ENCODE measurements at regions not wholly inside any gene's neighbourhood (a gene's known extent, or its start where the extent isn't known, plus 50 kb on each side); places are given as distances from the start of the nearest gene placed in this dataset.

- Histone ChIP-seq H3K27ac (no peak overlapping the region), H3K27me3 (no peaks in the 10 kb centered on the region), H3K9me3 (no peaks in the 10 kb centered on the region), H3K36me3 (no peaks in the 10 kb centered on the region), H3K4me3 (no peak overlapping the region), H3K4me1 (no peaks in the 10 kb centered on the region)
- WGBS, 2 donors: 83 to 85% methylated on average over 2 of the region's 2 CpGs
- no peak for DNase-seq
- no peak for TF ChIP-seq CTCF (IDR thresholded peaks at IDR 0.05)
- FAIRE-seq: no peak
- ATAC-seq: no peak
- intact Hi-C loops (cut with DNase I): no loop called here
Observed at GRCh38 chr10:84900141-84900540, 571.8 kb downstream of the CCSER2 start.

GRCh38 chr10:84901885-84902284, 573.5 kb downstream of the CCSER2 start:
- 60 to 64% methylated on average over 3 of the region's 3 CpGs for WGBS, 2 donors
- no peak for DNase-seq
- TF ChIP-seq CTCF (IDR thresholded peaks at IDR 0.05): no peak
- intact Hi-C loops (cut with DNase I): no loop called here
- no peak overlapping the region for H3K4me3 ChIP-seq
- H3K27ac ChIP-seq: no peak overlapping the region
- no peaks in the 10 kb centered on the region for H3K27me3 ChIP-seq
- H3K36me3 ChIP-seq: no peaks in the 10 kb centered on the region
- H3K4me1 ChIP-seq: no peaks in the 10 kb centered on the region
- H3K9me3 ChIP-seq: no peaks in the 10 kb centered on the region
- no peak for ATAC-seq
- no peak for FAIRE-seq

- H3K9me3 ChIP-seq: no peaks in the 10 kb centered on the region
- ATAC-seq (no peak), FAIRE-seq (no peak), DNase-seq (no peak)
- H3K27me3 ChIP-seq: no peaks in the 10 kb centered on the region
- no peaks in the 10 kb centered on the region for H3K36me3 ChIP-seq
- 51 to 58% methylated on average over 3 of the region's 3 CpGs for WGBS, 2 donors
- no peak overlapping the region for H3K27ac ChIP-seq
- TF ChIP-seq CTCF (IDR thresholded peaks at IDR 0.05): no peak
- no peaks in the 10 kb centered on the region for H3K4me1 ChIP-seq
- intact Hi-C loops (cut with DNase I): no loop called here
- no peak overlapping the region for H3K4me3 ChIP-seq
Observed at GRCh38 chr10:84902553-84902952, 574.2 kb downstream of the CCSER2 start.

GRCh38 chr10:84903320-84903719, 574.9 kb downstream of the CCSER2 start:
- Histone ChIP-seq H3K4me3 (no peak overlapping the region), H3K4me1 (no peaks in the 10 kb centered on the region), H3K9me3 (no peaks in the 10 kb centered on the region), H3K27ac (no peak overlapping the region), H3K36me3 (no peaks in the 10 kb centered on the region), H3K27me3 (no peaks in the 10 kb centered on the region)
- DNase-seq (no peak), ATAC-seq (no peak), FAIRE-seq (no peak)
- TF ChIP-seq CTCF (IDR thresholded peaks at IDR 0.05): no peak
- intact Hi-C loops (cut with DNase I): no loop called here

- FAIRE-seq (no peak), DNase-seq (no peak), ATAC-seq (no peak)
- no peak overlapping the region for H3K4me3 ChIP-seq
- intact Hi-C loops (cut with DNase I): no loop called here
- no peaks in the 10 kb centered on the region for H3K4me1 ChIP-seq
- no peaks in the 10 kb centered on the region for H3K9me3 ChIP-seq
- H3K36me3 ChIP-seq: no peaks in the 10 kb centered on the region
- 72 to 80% methylated on average over 4 of the region's 4 CpGs for WGBS, 2 donors
- TF ChIP-seq CTCF (IDR thresholded peaks at IDR 0.05): no peak
- H3K27me3 ChIP-seq: no peaks in the 10 kb centered on the region
- H3K27ac ChIP-seq: no peak overlapping the region
Observed at GRCh38 chr10:84907461-84908009, 579.1 kb downstream of the CCSER2 start.
